ENCODE measurements at regions not wholly inside any gene's neighbourhood (a gene's known extent, or its start where the extent isn't known, plus 50 kb on each side); places are given as distances from the start of the nearest gene placed in this dataset.

DNA sequence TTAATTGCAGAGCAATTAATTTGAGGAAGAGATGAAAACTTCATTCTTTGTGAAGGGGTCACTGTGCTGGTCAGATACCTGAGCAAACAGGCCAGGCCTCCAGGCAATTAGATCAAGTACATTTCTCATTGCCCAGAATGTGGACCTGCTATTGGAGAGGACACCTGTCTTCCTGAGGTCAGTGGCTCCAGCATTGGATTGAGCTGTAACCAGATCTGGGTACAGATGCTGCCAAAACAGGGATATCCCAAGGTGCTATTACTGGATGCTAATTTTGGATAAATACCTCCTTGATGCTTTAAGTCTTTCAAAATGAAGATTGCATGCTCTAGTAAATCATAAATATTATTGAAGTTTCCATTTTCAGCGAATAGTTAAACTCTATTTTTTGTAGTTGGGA, 131.5 kb downstream of the FAM161A start:
- TF ChIP-seq, protein P1, sequence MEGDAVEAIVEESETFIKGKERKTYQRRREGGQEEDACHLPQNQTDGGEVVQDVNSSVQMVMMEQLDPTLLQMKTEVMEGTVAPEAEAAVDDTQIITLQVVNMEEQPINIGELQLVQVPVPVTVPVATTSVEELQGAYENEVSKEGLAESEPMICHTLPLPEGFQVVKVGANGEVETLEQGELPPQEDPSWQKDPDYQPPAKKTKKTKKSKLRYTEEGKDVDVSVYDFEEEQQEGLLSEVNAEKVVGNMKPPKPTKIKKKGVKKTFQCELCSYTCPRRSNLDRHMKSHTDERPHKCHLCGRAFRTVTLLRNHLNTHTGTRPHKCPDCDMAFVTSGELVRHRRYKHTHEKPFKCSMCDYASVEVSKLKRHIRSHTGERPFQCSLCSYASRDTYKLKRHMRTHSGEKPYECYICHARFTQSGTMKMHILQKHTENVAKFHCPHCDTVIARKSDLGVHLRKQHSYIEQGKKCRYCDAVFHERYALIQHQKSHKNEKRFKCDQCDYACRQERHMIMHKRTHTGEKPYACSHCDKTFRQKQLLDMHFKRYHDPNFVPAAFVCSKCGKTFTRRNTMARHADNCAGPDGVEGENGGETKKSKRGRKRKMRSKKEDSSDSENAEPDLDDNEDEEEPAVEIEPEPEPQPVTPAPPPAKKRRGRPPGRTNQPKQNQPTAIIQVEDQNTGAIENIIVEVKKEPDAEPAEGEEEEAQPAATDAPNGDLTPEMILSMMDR (IDR thresholded peaks at IDR 0.05; ENCODE audit: borderline replicate concordance, extremely low read depth, insufficient read depth), result no peak
- DNase-seq (no peak), FAIRE-seq (no peak)
- no peak overlapping the region for H3K27ac ChIP-seq (ENCODE audit: low read depth in 2 of 2, low read length in 2 of 2)
- intact Hi-C loops (cut with DNase I), result no loop called here
- no peak overlapping the region for H3K9ac ChIP-seq (ENCODE audit: low read length in 3 of 3)
- H3K4me1 ChIP-seq (ENCODE audit: control insufficient read depth in 2 of 3, insufficient read depth in 2 of 3, low read depth in 1 of 3, low read length in 3 of 3), result no peaks in the 10 kb centered on the region
- H3K9me3 ChIP-seq (ENCODE audit: control insufficient read depth in 2 of 3, insufficient read depth in 1 of 3, low read length in 3 of 3), result peaks cover 0 to 4% (median 0%) of the 10 kb centered on the region in 3 donors
- H3K27me3 ChIP-seq (ENCODE audit: control insufficient read depth, insufficient read depth, low read length), result no peaks in the 10 kb centered on the region
- no peaks in the 10 kb centered on the region for H3K36me3 ChIP-seq (ENCODE audit: control insufficient read depth in 2 of 3, insufficient read depth in 3 of 3, low read length in 3 of 3)
- H3K4me3 ChIP-seq (ENCODE audit: low read length in 3 of 3), result no peak overlapping the region

- H3K36me3 ChIP-seq (ENCODE audit: control insufficient read depth in 2 of 3, insufficient read depth in 3 of 3, low read length in 3 of 3), result no peaks in the 10 kb centered on the region
- no peak overlapping the region for H3K27ac ChIP-seq (ENCODE audit: low read depth in 2 of 2, low read length in 2 of 2)
- TF ChIP-seq, protein P1 (IDR thresholded peaks at IDR 0.05; ENCODE audit: borderline replicate concordance, extremely low read depth, insufficient read depth), result no peak
- DNase-seq (no peak), FAIRE-seq (no peak)
- no peaks in the 10 kb centered on the region for H3K9me3 ChIP-seq (ENCODE audit: control insufficient read depth in 2 of 3, insufficient read depth in 1 of 3, low read length in 3 of 3)
- no peaks in the 10 kb centered on the region for H3K27me3 ChIP-seq (ENCODE audit: control insufficient read depth, insufficient read depth, low read length)
- intact Hi-C loops (cut with DNase I), result no loop called here
- H3K4me1 ChIP-seq (ENCODE audit: control insufficient read depth in 2 of 3, insufficient read depth in 2 of 3, low read depth in 1 of 3, low read length in 3 of 3), result no peaks in the 10 kb centered on the region
- no peak overlapping the region for H3K9ac ChIP-seq (ENCODE audit: low read length in 3 of 3)
- H3K4me3 ChIP-seq (ENCODE audit: low read length in 3 of 3), result no peak overlapping the region
Measured at GRCh38 chr2:61721382-61721781, 132.5 kb downstream of the FAM161A start.

DNA sequence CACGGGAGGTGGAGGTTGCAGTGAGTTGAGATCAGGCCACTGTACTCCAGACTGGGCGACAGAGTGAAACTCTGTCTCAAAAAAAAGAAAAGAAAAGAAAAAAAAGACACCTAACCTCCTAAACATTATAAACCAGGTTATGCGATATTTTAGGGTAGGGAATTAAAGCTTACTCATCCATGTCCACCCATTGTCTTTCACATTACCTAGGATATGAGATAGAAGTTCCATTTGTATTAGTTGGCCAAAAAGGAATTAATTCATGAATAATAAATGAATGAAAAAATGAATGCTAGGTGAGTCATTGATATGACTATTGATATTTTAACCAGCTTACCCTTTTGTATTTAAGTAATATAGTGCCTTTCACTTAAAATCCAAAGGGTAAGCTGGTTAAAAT, 132.9 kb downstream of the FAM161A start:
- intact Hi-C loops (cut with DNase I), result no loop called here
- H3K4me3 ChIP-seq (ENCODE audit: low read length in 3 of 3), result no peak overlapping the region
- H3K9me3 ChIP-seq (ENCODE audit: control insufficient read depth in 2 of 3, insufficient read depth in 1 of 3, low read length in 3 of 3), result no peaks in the 10 kb centered on the region
- no peak overlapping the region for H3K9ac ChIP-seq (ENCODE audit: low read length in 3 of 3)
- no peak overlapping the region for H3K27ac ChIP-seq (ENCODE audit: low read depth in 2 of 2, low read length in 2 of 2)
- H3K36me3 ChIP-seq (ENCODE audit: control insufficient read depth in 2 of 3, insufficient read depth in 3 of 3, low read length in 3 of 3), result no peaks in the 10 kb centered on the region
- no peak for DNase-seq
- TF ChIP-seq, protein P1 (IDR thresholded peaks at IDR 0.05; ENCODE audit: borderline replicate concordance, extremely low read depth, insufficient read depth), result no peak
- FAIRE-seq, result no peak
- H3K27me3 ChIP-seq (ENCODE audit: control insufficient read depth, insufficient read depth, low read length), result no peaks in the 10 kb centered on the region
- no peaks in the 10 kb centered on the region for H3K4me1 ChIP-seq (ENCODE audit: control insufficient read depth in 2 of 3, insufficient read depth in 2 of 3, low read depth in 1 of 3, low read length in 3 of 3)

- H3K4me1 ChIP-seq (ENCODE audit: control insufficient read depth in 2 of 3, insufficient read depth in 2 of 3, low read depth in 1 of 3, low read length in 3 of 3), result no peaks in the 10 kb centered on the region
- H3K36me3 ChIP-seq (ENCODE audit: control insufficient read depth in 2 of 3, insufficient read depth in 3 of 3, low read length in 3 of 3), result no peaks in the 10 kb centered on the region
- DNase-seq, result no peak
- no peak for FAIRE-seq
- intact Hi-C loops (cut with DNase I), result no loop called here
- H3K9ac ChIP-seq (ENCODE audit: low read length in 3 of 3), result no peak overlapping the region
- no peaks in the 10 kb centered on the region for H3K9me3 ChIP-seq (ENCODE audit: control insufficient read depth in 2 of 3, insufficient read depth in 1 of 3, low read length in 3 of 3)
- no peak overlapping the region for H3K4me3 ChIP-seq (ENCODE audit: low read length in 3 of 3)
- TF ChIP-seq, protein P1 (IDR thresholded peaks at IDR 0.05; ENCODE audit: borderline replicate concordance, extremely low read depth, insufficient read depth), result no peak
- no peaks in the 10 kb centered on the region for H3K27me3 ChIP-seq (ENCODE audit: control insufficient read depth, insufficient read depth, low read length)
- no peak overlapping the region for H3K27ac ChIP-seq (ENCODE audit: low read depth in 2 of 2, low read length in 2 of 2)
Measured at GRCh38 chr2:61718965-61719364, 134.9 kb downstream of the FAM161A start.
